ENCODE measurements at regions not wholly inside any gene's neighbourhood (a gene's known extent, or its start where the extent isn't known, plus 50 kb on each side); places are given as distances from the start of the nearest gene placed in this dataset.
A peak's percentile ranks its signal among the peaks of the same experiment; 100 is the strongest.

DNA sequence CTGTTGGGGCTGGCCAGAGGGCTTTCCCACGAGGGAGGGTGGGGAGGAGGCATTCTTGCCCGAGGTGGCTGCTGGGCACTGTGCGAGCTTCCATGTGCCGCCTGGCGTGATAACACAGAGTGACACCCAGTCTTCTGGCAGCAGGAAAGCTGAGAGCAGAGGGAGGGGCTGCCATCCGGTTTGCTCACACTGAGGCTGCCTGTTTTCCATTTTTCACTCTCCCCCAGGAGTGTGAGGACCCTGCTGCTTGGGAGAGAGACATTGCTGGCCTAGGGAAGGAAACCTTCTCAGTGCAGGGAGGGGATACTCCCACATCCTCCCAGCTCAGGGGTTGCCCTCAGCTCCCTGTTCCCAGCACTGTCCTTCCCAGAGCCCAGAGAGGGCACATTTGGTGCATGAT lies 73.1 kb downstream of the INHBB start:
- H3K9me3 ChIP-seq, result no peaks in the 10 kb centered on the region
- H3K36me3 ChIP-seq (replicated peaks), result no peaks in the 10 kb centered on the region
- H3K27me3 ChIP-seq (ENCODE audit: low read depth), result peaks cover 1% of the 10 kb centered on the region; the same call in 1 of the 2 replicates
- H3K4me1 ChIP-seq, result no peaks in the 10 kb centered on the region
- no peak overlapping the region for H3K4me3 ChIP-seq
- DNase-seq (ENCODE audit: low spot score in 2 of 2), result no peak
- in situ Hi-C loops (cut with MboI; ENCODE audit: low sequenced_read_pairs), result no loop called here

DNA sequence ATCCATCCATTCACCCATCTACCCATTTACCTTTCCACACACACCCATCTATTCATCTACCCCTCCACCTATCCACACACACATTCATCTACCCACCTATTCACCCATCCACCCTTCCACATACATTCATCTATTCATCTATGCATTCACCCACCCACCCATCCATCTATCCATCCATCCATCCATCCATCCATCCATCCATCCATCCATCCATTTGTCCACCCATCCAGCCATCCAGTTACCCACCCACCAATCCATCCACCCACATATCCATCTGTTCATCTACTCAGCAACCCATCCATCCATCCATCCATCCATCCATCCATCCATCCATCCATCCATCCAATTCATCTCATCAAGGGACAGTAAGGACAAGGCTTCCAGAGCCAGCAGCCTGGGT lies 74.0 kb downstream of the INHBB start:
- no peak overlapping the region for H3K4me3 ChIP-seq
- peaks cover 3% of the 10 kb centered on the region; the same call in 1 of the 2 replicates for H3K27me3 ChIP-seq (ENCODE audit: low read depth)
- in situ Hi-C loops (cut with MboI; ENCODE audit: low sequenced_read_pairs), result no loop called here
- DNase-seq (ENCODE audit: low spot score in 2 of 2), result no peak
- H3K36me3 ChIP-seq (replicated peaks), result no peaks in the 10 kb centered on the region
- no peaks in the 10 kb centered on the region for H3K4me1 ChIP-seq
- no peaks in the 10 kb centered on the region for H3K9me3 ChIP-seq

GRCh38 chr2:120421126-120421829 lies 75.3 kb downstream of the INHBB start:
- H3K4me1 ChIP-seq, result no peaks in the 10 kb centered on the region
- H3K9me3 ChIP-seq, result no peaks in the 10 kb centered on the region
- peaks cover 8% of the 10 kb centered on the region; the same call in 1 of the 2 replicates for H3K27me3 ChIP-seq (ENCODE audit: low read depth)
- no peaks in the 10 kb centered on the region for H3K36me3 ChIP-seq (replicated peaks)
- no peak for DNase-seq (ENCODE audit: low spot score in 2 of 2)
- in situ Hi-C loops (cut with MboI; ENCODE audit: low sequenced_read_pairs), result no loop called here
- no peak overlapping the region for H3K4me3 ChIP-seq

DNA sequence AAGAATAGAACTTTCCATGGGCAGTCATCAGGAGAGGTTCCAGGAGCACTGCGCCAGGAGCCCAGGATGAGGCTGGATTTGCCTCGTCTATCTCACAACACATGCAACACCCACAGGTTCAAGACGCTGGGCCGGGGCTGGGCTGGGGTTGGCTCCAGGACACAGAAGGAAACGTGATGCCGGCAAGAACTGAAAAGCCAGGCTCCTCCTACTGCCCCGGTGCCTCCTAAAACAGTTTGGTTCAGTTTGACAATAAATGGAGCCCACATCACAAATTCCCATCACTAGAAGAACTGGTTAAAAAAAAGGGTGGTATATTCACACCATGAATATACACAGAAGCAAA lies 75.9 kb downstream of the INHBB start:
- in situ Hi-C loops (cut with MboI; ENCODE audit: low sequenced_read_pairs), result no loop called here
- Histone ChIP-seq H3K9me3 (no peaks in the 10 kb centered on the region), H3K4me3 (no peak overlapping the region), H3K27me3 (ENCODE audit: low read depth) (peaks cover 12% of the 10 kb centered on the region; the same call in 1 of the 2 replicates), H3K4me1 (no peaks in the 10 kb centered on the region), H3K36me3 (replicated peaks) (no peaks in the 10 kb centered on the region)
- DNase-seq (ENCODE audit: low spot score in 2 of 2), result peak in 1 of 2 experiments; percentile 6

DNA sequence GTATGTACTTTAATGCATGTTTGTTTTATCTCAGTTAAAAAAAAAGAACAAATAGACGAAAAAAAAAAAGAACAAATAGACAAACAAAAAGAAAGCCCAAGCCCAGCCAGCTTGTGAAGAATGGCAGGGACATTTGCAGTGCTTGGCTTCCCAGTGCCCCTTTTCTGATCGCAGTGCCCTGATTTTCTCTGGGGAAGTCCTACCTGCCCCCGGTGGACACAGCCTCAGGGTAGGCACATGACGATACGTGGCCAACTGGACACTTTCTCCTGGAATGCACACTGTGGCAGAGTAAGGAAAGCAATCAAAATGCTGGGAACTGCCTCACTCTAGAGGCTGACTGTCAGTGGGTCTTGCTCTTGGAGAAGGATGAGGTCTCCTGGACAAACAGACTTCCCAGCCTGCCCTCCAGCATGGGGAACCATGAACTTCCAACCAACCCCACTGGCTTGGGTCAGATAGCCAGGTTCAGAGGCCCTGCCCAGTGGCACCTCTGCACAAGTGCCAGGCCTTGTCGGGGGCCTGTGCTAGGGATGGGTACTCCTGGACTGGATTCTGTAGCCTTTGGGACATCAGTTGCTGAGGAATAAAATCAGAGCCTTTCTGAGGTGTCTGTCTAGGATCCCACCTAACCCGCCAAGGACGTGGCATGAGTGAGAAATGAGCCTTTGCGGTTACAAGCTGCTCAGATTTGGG lies 76.7 kb downstream of the INHBB start:
- Histone ChIP-seq H3K9me3 (no peaks in the 10 kb centered on the region), H3K4me3 (no peak overlapping the region), H3K27me3 (ENCODE audit: low read depth) (peaks cover 13% of the 10 kb centered on the region; the same call in 1 of the 2 replicates), H3K36me3 (replicated peaks) (no peaks in the 10 kb centered on the region), H3K4me1 (no peaks in the 10 kb centered on the region)
- no peak for DNase-seq (ENCODE audit: low spot score in 2 of 2)
- in situ Hi-C loops (cut with MboI; ENCODE audit: low sequenced_read_pairs), result no loop called here

DNA sequence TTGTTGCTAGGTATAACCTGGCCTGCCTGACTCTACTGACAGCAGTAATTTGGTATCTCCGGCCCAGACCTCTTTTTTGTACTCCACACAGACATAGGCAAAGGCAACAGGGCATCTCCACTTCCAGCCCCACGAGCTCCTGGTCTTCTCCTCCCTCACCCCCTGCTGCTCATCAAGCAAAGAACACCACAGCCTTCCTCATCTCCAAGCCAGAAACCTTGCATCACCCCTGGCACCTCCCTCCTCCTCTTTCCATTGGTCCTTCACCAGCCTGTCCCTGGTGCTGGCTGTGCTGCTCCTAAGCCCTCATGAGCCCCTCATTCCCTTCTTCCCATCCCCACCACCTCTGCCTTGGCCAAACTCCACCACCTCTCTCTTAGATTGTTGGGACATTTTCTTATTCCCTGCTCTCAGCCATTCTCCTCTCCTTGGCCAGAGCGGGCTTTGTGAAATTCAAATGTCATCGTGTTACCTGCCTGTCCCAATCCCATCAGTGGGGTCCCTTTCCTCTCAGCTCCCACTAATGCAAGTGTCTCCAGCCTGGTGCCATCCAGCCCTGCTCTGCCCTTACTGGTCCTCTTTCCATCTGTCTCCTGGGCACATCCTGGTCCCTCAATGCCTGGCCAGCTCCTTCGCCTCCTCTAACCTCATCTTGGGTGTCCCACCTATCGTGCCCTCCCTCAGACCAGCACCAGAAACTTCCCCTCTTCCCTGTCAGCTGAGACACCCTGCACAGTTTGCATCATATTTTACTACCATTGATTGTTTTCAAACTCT lies 77.4 kb downstream of the INHBB start:
- DNase-seq (ENCODE audit: low spot score in 2 of 2), result no peak
- Histone ChIP-seq H3K27me3 (ENCODE audit: low read depth) (peaks cover 13% of the 10 kb centered on the region; the same call in 1 of the 2 replicates), H3K9me3 (no peaks in the 10 kb centered on the region), H3K4me3 (no peak overlapping the region), H3K4me1 (no peaks in the 10 kb centered on the region), H3K36me3 (replicated peaks) (no peaks in the 10 kb centered on the region)
- in situ Hi-C loops (cut with MboI; ENCODE audit: low sequenced_read_pairs), result no loop called here

DNA sequence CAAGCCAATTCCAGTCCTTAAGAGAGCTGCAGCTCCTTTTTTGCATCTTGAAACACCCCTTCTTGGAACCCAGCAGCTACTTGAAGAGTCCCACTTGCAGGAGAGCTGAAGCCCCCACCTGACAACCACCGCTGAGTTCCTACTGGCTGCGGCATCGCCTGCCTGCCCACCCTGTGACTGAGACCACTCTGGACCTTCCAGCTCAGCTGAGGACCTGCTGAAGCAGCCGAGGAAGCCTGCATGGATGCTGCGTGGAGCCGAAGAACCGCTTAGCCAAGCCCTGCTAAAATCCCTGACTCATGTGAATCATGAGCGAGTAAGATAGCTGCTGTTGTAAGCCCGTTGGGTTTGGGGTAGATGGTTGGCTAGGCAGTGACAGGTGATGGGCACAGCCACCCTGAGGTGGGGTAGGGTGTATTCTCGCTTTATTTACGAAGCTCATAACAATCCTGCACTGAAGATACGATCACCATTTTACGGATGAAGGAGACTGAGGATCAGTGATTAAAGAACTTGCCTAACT lies 78.4 kb downstream of the INHBB start:
- DNase-seq (ENCODE audit: low spot score in 2 of 2), result peak in 1 of 2 experiments; percentile 3
- Histone ChIP-seq H3K4me1 (no peaks in the 10 kb centered on the region), H3K36me3 (replicated peaks) (no peaks in the 10 kb centered on the region), H3K27me3 (ENCODE audit: low read depth) (peaks cover 13% of the 10 kb centered on the region; the same call in 1 of the 2 replicates), H3K4me3 (no peak overlapping the region), H3K9me3 (no peaks in the 10 kb centered on the region)
- in situ Hi-C loops (cut with MboI; ENCODE audit: low sequenced_read_pairs), result no loop called here

DNA sequence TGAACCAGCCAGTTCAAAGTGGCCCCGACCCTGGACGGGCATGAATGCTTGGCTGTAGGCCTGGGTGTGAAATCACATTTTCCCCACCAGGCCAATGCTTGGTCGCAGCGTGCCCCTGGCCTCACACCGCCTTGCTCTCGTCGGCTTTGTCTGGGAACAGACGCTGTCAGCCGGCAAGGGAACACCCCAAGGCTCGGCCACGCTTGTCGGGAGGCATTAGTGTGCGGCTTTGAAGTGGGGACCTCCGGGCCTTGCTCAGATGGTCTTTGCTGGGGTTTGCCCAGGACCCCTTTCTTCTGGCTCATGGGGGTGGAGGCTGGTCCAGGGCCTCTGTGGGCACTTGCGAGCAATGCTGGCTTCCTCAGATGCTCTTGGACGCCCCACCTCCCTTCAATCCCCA lies 79.1 kb downstream of the INHBB start:
- H3K36me3 ChIP-seq (replicated peaks), result no peaks in the 10 kb centered on the region
- peaks cover 13% of the 10 kb centered on the region; the same call in 1 of the 2 replicates for H3K27me3 ChIP-seq (ENCODE audit: low read depth)
- in situ Hi-C loops (cut with MboI; ENCODE audit: low sequenced_read_pairs), result no loop called here
- no peak overlapping the region for H3K4me3 ChIP-seq
- no peak for DNase-seq (ENCODE audit: low spot score in 2 of 2)
- H3K9me3 ChIP-seq, result no peaks in the 10 kb centered on the region
- no peaks in the 10 kb centered on the region for H3K4me1 ChIP-seq

- in situ Hi-C loops (cut with MboI; ENCODE audit: low sequenced_read_pairs), result no loop called here
- H3K9me3 ChIP-seq, result no peaks in the 10 kb centered on the region
- DNase-seq (ENCODE audit: low spot score in 2 of 2), result peak in 1 of 2 experiments; percentile 2
- H3K36me3 ChIP-seq (replicated peaks), result no peaks in the 10 kb centered on the region
- H3K4me3 ChIP-seq, result no peak overlapping the region
- no peaks in the 10 kb centered on the region for H3K4me1 ChIP-seq
- peaks cover 13% of the 10 kb centered on the region; the same call in 1 of the 2 replicates for H3K27me3 ChIP-seq (ENCODE audit: low read depth)
Measured at GRCh38 chr2:120428748-120429147, 82.8 kb downstream of the INHBB start.

- Histone ChIP-seq H3K9me3 (no peaks in the 10 kb centered on the region), H3K4me1 (no peaks in the 10 kb centered on the region), H3K4me3 (no peak overlapping the region), H3K27me3 (ENCODE audit: low read depth) (0 out of 2 replicates have a peak, but pooled peaks cover 10% of the 10 kb centered on the region), H3K36me3 (replicated peaks) (no peaks in the 10 kb centered on the region)
- DNase-seq (ENCODE audit: low spot score in 2 of 2), result no peak
- in situ Hi-C loops (cut with MboI; ENCODE audit: low sequenced_read_pairs), result no loop called here
Measured at GRCh38 chr2:120429586-120430500, 83.9 kb downstream of the INHBB start.

- no peak overlapping the region for H3K4me3 ChIP-seq
- no peaks in the 10 kb centered on the region for H3K9me3 ChIP-seq
- no peaks in the 10 kb centered on the region for H3K4me1 ChIP-seq
- no peak for DNase-seq (ENCODE audit: low spot score in 2 of 2)
- H3K36me3 ChIP-seq (replicated peaks), result no peaks in the 10 kb centered on the region
- in situ Hi-C loops (cut with MboI; ENCODE audit: low sequenced_read_pairs), result no loop called here
- H3K27me3 ChIP-seq (ENCODE audit: low read depth), result 0 out of 2 replicates have a peak, but pooled peaks cover 10% of the 10 kb centered on the region
Measured at GRCh38 chr2:120430501-120430830, 84.5 kb downstream of the INHBB start.

GRCh38 chr2:120430957-120431356 lies 85.0 kb downstream of the INHBB start:
- no peak overlapping the region for H3K4me3 ChIP-seq
- in situ Hi-C loops (cut with MboI; ENCODE audit: low sequenced_read_pairs), result no loop called here
- DNase-seq (ENCODE audit: low spot score in 2 of 2), result no peak
- H3K9me3 ChIP-seq, result no peaks in the 10 kb centered on the region
- H3K27me3 ChIP-seq (ENCODE audit: low read depth), result 0 out of 2 replicates have a peak, but pooled peaks cover 6% of the 10 kb centered on the region
- H3K36me3 ChIP-seq (replicated peaks), result no peaks in the 10 kb centered on the region
- H3K4me1 ChIP-seq, result no peaks in the 10 kb centered on the region
